RWPE2 (cell line): ENCODE measurements at regions not wholly inside any gene's neighbourhood (a gene's known extent, or its start where the extent isn't known, plus 50 kb on each side); places are given as distances from the start of the nearest gene placed in this dataset.
A peak's percentile ranks its signal among the peaks of the same experiment; 100 is the strongest.

Source experiments
- ATAC-seq: fragments of 200-7000 bp; cut with Tn5 transposase; 3 replicates; pipeline ENCODE4 v1.9.1; 2021; ENCODE audit warnings: low read depth
- DNase-seq: peaks from one replicate; pipeline ENCODE4 v3.0.0-alpha.2; 2020; ENCODE audit warnings: low spot score
- H3K27ac ChIP-seq: fragments of 450-650 bp; 2 replicates; pipeline ENCODE4 v1.5.1; 2017; ENCODE audit warnings: mild to moderate bottlenecking; ENCODE audit not compliant: poor library complexity, severe bottlenecking
- H3K27me3 ChIP-seq: fragments of 250-450 bp; sonication (Bioruptor Pico); 2 replicates; pipeline ENCODE4 v1.5.1; 2021; ENCODE audit warnings: mild to moderate bottlenecking, moderate library complexity; ENCODE audit not compliant: insufficient read depth, poor library complexity, severe bottlenecking
- H3K36me3 ChIP-seq: fragments of 250-450 bp; sonication (Bioruptor Pico); 2 replicates; pipeline ENCODE4 v1.5.1; 2020; ENCODE audit warnings: low read depth, mild to moderate bottlenecking, moderate library complexity
- H3K4me1 ChIP-seq: fragments of 250-450 bp; sonication (Bioruptor Pico); 2 replicates; pipeline ENCODE4 v1.5.1; 2021; ENCODE audit warnings: mild to moderate bottlenecking, moderate library complexity; ENCODE audit not compliant: insufficient read depth, poor library complexity, severe bottlenecking
- H3K4me3 ChIP-seq: fragments of 250-450 bp; sonication (Bioruptor Pico); 2 replicates; pipeline ENCODE4 v1.5.1; 2021; ENCODE audit warnings: mild to moderate bottlenecking, moderate library complexity; ENCODE audit not compliant: severe bottlenecking
- H3K9me3 ChIP-seq: fragments of 250-450 bp; sonication (Bioruptor Pico); 2 replicates; pipeline ENCODE4 v1.5.1; 2021; ENCODE audit warnings: mild to moderate bottlenecking, moderate library complexity; ENCODE audit not compliant: severe bottlenecking
- TF ChIP-seq, protein P1 (sequence below): fragments of 450-650 bp; IDR thresholded peaks from one replicate; pipeline ENCODE4 v1.5.1; 2017; ENCODE audit warnings: mild to moderate bottlenecking, moderate library complexity; ENCODE audit not compliant: poor library complexity, severe bottlenecking

DNA sequence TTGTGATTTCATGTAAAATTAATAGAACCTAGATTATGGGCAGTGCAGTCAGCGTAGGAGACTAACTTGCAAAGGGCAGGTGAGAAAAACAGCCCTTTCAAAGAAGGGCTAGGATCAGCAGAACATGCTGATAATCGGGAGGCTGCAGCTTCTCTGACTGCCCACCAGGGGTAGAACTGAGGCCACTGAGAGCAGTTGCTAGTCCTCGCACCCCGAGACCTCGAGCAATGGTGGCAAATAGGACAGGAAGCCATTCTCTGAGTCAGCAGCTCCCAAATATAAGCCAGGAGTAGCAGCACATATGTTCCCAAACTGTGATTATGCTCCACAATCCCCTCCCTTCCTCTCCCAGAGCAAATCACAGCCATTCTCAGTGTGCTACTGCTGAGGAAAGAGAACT, 186.5 kb downstream of the MSL3 start:
- Histone ChIP-seq H3K4me3 (no peak overlapping the region), H3K9me3 (no peaks in the 10 kb centered on the region), H3K27me3 (no peaks in the 10 kb centered on the region), H3K4me1 (no peaks in the 10 kb centered on the region), H3K27ac (no peak overlapping the region), H3K36me3 (no peaks in the 10 kb centered on the region)
- no peak for ATAC-seq
- DNase-seq, result no peak
- TF ChIP-seq, protein P1, sequence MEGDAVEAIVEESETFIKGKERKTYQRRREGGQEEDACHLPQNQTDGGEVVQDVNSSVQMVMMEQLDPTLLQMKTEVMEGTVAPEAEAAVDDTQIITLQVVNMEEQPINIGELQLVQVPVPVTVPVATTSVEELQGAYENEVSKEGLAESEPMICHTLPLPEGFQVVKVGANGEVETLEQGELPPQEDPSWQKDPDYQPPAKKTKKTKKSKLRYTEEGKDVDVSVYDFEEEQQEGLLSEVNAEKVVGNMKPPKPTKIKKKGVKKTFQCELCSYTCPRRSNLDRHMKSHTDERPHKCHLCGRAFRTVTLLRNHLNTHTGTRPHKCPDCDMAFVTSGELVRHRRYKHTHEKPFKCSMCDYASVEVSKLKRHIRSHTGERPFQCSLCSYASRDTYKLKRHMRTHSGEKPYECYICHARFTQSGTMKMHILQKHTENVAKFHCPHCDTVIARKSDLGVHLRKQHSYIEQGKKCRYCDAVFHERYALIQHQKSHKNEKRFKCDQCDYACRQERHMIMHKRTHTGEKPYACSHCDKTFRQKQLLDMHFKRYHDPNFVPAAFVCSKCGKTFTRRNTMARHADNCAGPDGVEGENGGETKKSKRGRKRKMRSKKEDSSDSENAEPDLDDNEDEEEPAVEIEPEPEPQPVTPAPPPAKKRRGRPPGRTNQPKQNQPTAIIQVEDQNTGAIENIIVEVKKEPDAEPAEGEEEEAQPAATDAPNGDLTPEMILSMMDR, result peak; percentile 40

DNA sequence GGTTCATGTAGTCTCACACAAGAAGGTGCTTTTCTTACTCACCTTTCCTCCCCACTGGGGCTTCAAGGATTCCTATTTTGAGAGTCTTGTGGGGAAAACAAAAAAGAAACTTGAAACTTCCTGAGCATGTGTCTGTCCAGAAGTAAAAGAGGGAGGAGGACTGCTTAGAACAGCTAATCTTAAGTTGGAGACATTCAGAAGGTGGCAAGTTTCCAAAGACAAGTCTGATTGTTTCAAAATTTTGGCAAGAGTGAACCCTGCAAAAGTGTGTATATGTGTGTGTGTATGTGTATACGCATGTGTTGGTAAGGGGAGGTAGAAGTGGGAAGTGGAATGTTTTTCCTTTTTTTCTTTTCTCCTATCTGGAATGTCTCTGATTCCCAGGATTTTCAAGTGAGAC, 189.0 kb upstream of the FRMPD4 start:
- H3K27ac ChIP-seq, result no peak overlapping the region
- DNase-seq (no peak), ATAC-seq (no peak)
- H3K4me3 ChIP-seq, result no peak overlapping the region
- no peaks in the 10 kb centered on the region for H3K36me3 ChIP-seq
- H3K9me3 ChIP-seq, result no peaks in the 10 kb centered on the region
- TF ChIP-seq, protein P1, result no peak
- no peaks in the 10 kb centered on the region for H3K27me3 ChIP-seq
- H3K4me1 ChIP-seq, result peaks cover 12% of the 10 kb centered on the region

DNA sequence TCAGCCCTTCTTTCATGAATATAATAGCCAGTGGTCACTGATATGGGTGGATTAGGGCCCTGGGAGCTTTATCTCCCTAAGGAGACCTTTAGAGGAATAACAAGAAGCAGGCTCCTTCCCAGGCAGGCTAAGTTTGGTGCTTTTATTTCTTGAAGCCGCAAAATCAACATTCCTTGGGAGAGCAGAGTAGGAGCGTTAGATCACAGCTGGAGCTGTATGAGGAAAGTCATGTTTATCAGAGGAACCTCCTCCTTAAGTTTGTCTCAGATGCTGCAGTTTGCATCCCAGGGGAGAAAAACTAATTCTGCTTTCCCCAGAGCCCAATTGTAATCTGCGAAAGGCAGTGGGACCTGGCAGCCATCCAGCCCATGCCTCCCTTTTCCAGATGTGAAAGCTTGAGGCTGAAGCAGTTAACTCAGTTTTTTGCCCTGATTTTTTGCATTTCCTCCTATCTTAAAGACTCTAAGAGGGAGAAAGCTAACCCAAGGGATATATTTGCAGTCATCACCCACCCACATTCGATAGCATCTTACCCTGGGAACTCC, 186.0 kb upstream of the FRMPD4 start:
- Histone ChIP-seq H3K36me3 (no peaks in the 10 kb centered on the region), H3K4me1 (peaks cover 13% of the 10 kb centered on the region), H3K27me3 (no peaks in the 10 kb centered on the region), H3K27ac (peak overlapping the region; percentile 86), H3K9me3 (no peaks in the 10 kb centered on the region), H3K4me3 (no peak overlapping the region)
- DNase-seq, result no peak
- TF ChIP-seq, protein P1, result no peak
- no peak for ATAC-seq

DNA sequence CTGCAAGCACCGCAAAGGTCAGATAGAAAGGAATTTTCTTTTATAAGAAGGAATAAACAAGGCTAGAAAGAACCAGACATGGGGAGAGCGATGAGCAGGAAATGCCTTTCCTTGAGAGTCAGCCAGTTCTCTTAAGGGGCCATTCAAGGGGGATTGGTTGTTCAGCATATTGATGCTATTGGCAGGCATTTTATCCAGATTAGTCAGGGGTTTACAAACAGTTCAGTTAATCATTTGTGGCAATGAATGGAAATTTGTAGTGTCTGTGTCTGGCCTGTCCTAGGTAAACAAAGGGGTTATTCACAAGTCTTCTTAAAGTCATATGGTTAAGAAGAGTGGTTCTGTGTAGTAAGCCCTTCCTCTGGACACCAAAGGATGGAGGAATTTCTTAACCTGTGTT, 184.7 kb upstream of the FRMPD4 start:
- H3K27ac ChIP-seq, result peak overlapping the region; percentile 86
- H3K27me3 ChIP-seq, result no peaks in the 10 kb centered on the region
- H3K4me3 ChIP-seq, result no peak overlapping the region
- no peaks in the 10 kb centered on the region for H3K36me3 ChIP-seq
- H3K9me3 ChIP-seq, result no peaks in the 10 kb centered on the region
- ATAC-seq (peak; percentile 97), DNase-seq (no peak)
- H3K4me1 ChIP-seq, result peaks cover 13% of the 10 kb centered on the region
- TF ChIP-seq, protein P1, result no peak

DNA sequence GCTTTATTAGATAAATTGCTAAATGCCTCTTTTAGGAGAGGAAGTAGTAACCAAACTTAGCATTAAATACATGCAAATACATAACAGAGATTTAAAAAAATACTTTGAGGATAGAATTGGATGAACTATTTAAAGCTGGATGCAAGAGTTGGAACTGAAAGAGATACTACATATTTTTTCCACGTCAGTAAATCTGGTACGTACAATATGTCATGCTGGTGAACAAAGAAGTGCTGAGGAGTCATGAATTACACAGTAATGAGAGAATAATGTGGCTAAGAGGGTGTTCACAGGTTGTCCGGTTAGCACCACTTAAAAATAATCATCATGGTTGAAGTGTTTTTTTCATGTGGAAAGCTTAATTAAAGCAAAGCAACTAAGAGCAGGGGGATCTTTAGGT, 184.1 kb upstream of the FRMPD4 start:
- Histone ChIP-seq H3K9me3 (no peaks in the 10 kb centered on the region), H3K27me3 (no peaks in the 10 kb centered on the region), H3K27ac (peak overlapping the region; percentile 86), H3K36me3 (no peaks in the 10 kb centered on the region), H3K4me1 (peaks cover 13% of the 10 kb centered on the region), H3K4me3 (no peak overlapping the region)
- ATAC-seq, result no peak
- no peak for DNase-seq
- TF ChIP-seq, protein P1, result no peak
